ENCODE measurements at regions not wholly inside any gene's neighbourhood (a gene's known extent, or its start where the extent isn't known, plus 50 kb on each side); places are given as distances from the start of the nearest gene placed in this dataset.
A peak's percentile ranks its signal among the peaks of the same experiment; 100 is the strongest.

DNA sequence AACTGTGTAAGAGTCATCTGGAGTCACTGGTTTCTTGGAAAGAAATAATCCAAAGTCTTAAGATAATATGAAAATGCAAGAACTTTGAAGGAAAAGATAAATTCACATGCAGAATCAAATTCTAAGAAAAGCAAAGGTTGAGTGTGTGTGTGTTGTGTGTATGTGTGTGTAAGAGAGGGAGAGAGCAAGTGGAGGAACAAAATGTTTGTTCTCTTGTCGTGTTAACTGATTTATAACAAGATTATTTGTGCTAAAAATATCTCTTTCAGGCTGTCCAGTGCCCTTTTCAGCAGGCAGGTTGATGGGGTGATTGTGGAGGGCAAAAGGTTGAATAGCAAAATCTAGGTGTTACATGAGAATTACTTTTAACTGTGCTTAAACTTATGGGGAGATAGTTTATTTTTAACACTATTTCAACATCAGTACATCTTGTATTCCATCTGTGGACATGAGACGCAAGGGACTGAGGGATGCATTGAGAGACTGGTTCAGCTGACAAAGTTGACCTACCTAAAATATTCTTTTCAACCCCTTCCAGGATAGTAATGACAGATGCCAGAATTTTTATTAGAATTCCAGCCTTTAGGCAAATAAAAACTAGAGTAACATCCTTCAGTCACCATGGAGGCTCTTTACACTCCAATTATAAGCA is 342.4 kb upstream of the CD180 start:
- DNase-seq = no peak

DNA sequence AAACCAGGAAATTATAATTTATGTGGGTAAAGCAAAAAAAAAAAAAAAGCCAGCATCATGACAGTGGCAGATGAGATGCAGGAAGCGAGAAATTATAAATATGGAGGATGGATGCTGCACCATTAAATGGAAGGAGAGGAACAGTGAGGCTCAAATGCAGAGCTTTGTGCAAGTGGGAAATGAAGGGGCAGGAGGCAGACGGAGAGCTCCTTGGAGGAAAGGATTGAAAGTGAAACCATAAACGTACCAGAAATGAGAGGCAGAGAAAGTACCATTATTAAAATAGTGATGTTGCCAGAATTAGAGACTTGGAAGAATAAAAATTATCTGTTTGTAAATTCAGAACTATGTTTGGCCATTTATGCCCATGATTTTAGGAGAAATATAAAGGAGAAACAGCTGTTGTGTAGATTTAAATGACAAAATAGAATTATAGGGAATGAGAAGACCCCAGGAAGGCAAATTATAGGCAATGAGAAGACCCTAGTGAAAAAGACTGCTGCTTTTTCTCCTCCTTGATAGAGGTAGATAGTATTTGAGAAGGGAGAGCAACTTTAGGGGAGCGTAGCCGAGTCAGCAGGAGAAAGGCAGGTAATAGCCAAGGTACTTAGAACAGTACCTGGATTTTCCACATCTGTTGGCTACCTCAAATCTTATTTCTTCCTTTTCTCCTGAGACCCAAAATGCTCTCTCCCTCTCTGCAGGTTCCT is 341.0 kb upstream of the CD180 start:
- DNase-seq = peak; percentile 4

DNA sequence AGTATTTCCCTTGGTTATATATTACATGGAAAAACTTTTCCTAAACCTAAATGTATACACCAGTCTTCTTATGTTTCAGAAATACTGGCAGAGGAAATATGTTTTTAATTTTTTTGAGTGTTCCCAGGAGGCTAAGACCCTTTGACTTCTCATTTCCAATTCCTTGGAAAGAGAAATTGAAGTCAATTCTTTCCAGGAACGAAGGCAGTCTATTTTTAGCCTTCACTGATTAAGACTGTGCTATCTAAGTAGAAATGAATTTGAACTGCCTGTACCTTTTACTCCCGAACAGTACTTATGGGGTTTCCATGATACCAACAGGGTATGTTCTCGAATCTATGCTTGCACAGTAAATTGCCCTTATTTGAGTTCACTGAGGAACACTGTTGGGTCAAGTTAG is 340.3 kb upstream of the CD180 start:
- peak; percentile 3 for DNase-seq

DNA sequence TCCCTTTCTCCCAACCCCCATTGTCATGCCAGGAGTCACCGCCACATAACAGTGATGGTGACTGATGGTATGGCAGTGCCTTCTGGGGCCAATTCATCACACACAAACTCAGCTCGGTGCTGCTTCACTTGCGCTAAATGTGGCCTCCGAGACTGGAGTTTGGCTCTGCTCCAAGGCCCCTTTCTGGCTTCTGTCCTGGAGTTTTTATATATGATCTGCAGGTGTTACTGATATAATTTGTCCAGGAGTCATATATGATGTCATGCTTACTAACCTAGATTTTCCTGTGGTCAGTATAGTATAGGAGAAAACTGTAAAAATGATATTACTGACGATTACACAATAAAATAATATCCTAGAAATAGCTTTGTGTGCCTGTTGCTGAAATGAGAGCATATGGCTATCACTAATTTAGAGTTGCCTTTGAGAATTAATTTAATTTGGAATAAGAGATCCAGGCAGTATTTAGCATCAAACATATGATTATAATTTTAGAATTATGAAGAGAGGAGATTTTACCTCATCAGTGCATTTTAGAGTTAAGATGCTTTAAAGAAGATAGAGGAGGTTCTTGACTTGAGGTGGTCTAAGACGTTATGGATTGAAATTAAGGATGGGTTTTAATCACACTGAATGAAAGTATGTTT is 334.1 kb upstream of the CD180 start:
- DNase-seq = no peak

DNA sequence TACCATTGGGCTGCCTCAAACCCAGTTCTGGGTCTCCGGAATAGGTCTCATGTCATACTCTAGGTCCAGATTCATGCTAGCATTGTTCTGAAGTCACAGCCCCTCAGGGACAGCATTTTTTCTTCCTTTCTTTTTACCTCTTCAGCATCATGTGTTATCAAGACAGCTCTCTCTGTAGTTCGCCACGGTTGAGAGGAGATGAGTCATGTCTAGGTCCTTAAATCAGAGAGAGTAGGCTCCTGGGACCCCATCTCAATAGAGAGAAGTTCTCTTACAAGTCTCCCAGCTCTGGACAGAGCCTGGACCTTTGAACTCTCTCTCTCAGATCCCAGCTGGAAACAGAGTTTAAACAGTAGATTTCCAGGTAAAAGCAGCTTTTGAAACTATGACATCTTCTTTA is 332.4 kb upstream of the CD180 start:
- no peak for DNase-seq

DNA sequence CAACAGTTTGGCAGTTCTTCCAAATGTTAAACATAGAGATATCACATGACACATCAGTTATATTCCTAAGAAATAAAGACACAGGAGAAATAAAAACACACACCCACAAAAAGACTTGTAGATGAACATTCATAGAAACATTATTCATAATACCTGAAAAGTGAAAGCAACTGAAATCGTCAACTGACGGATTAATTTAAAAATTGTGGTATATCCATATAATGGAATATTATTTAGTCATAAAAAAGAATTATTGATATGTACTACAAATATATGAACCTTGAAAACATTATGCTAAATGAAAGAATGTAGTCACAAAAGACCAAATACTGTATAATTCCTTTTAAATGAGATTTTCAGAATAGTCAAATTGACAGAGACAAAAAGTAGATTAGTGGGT is 330.2 kb upstream of the CD180 start:
- no peak for DNase-seq

DNA sequence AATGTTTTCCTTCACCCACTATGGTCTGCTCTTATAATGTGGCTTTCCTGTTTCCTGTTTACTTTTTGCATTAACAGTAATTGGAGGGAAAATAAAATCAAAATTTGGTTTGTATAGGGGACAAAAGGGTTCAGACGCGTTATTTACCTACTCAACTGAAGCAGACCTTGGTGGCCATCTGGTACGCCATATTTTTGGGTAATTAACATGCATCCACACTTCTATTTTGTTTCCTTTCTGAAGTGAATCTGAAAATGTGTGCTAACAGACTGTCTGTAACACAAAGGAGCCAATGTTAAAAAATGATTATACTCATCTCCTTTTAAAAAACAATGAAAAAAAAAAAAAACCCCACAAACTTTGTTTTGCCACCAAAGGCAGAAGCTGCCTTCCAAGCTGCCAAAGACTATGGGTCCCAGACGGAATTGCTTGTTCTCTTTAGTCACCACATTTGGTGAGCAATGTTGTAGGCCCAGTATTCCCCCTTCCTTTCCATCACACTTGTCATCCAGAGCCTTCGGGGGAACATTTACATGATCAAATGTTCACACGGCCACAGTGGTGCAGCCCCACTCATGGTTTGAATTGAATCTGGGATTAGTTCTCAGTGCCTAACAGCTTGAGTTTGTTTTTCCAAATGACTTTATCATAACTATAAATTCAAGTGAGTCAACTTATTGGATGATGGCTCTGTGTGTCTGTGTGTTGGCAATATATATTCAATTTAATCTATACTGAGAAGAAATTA is 323.7 kb upstream of the CD180 start:
- no peak for DNase-seq

DNA sequence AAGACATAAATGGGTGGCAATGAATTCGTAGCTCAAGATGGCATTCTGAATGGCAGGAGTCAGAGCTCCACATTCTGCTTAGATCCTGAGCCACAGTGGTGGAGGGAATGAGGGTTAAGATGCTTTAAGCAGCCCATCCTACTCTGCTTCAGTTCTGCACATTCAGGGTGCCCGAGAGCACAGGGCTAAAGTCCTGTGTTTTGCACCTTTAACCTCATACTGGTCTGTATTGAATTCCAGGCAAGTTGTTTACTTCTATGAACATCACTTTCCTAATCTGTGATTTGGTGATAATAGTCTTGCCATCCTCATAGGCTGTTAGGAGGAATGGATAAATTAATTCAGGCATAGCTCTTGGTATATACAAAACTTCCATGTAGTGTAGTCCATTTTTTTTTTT is 321.6 kb upstream of the CD180 start:
- DNase-seq = no peak

DNA sequence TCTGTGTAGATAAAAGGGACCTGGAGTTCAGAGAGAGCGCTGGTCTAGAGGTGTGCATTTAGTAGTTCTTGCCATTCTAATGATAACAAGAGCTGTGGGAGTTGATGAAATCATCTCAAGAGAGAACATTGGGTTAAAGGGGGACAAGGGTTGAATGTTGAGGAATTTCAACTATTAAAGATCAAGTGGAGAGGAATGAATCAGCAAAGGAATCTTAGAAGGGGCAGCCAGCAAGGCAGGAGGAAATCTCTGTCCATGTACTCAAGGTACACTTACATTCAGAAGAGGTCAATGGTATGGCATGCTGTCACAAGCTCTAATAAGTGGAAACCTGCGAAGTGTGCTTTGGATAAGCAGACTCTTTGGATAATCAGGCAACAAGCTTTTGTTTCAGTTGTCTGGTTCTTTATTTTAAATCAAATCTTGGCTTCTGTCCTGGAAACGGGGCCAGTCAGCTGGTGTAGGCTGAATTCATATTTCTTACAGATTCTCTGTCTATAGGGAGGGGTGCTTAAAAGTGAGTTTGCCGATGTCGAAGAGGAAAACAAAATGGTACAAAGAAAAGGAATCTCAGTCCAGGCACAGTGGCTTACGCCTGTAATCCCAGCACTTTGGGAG is 320.5 kb upstream of the CD180 start:
- DNase-seq = no peak

DNA sequence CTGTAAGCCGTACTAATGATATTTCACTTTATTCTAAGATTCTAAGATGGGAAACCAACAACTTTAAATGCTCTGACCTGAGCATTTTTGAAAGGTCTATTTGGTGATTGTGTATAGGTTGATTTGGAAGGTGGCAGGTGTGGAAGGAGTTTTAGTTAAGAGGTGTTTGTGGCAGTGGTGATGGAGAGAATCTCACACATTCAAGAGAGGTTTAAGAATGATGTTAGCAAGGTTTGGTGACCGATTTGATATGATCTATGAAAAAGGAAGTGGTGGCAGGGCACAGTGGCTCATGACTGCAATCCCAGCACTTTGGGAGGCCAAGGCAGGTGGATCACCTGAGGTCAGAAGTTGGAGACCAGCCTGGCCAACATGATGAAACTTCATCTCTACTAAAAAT is 319.2 kb upstream of the CD180 start:
- no peak for DNase-seq

DNA sequence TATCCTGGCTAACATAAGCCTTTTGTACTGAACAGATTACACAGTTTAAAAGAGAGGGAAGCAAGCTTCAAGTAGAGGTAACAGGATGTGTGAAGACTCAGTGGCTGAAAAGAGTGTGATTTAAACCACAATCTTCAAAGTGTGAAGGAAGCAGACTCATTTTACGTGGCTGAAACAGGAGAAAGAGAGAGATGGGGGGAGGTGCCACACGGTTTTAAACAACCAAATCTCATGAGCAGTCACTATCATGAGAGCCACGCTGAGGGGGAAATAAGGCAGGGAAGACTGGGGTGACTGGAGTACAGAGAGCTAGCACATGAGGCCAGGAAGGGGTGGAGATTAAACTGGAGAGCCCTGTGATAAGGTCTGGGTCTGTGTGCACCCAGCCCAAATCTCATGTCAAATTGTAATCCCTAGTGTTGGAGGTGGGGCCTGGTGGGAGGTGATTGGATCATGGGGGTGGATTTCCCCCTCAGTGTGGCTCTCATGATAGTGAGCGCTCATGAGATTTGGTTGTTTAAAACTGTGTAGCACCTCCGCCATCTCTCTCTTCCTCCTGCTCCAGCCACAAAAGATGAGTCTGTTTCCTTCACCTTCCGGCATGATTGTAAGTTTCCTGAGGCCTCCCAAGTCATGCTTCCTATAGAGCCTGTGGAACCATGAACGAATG is 318.6 kb upstream of the CD180 start:
- DNase-seq = no peak

DNA sequence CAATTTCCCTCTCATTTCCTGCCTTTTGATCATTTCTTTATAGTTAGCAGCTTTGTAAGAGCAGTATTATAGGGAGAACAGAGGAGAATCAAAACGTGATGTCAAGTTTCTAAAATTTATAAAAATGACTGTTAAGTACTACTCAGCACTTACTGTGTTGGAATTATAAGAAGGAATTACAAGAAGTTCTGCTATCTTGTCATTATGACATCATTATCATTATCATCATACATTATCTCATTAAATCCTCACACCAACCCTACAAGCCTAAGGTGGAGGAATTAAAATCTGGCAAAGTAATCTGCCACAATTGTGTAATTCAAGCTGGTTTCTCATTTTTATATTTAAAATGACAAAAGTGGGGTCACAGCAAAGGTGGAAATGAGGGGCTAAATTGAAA is 316.2 kb upstream of the CD180 start:
- no peak for DNase-seq

DNA sequence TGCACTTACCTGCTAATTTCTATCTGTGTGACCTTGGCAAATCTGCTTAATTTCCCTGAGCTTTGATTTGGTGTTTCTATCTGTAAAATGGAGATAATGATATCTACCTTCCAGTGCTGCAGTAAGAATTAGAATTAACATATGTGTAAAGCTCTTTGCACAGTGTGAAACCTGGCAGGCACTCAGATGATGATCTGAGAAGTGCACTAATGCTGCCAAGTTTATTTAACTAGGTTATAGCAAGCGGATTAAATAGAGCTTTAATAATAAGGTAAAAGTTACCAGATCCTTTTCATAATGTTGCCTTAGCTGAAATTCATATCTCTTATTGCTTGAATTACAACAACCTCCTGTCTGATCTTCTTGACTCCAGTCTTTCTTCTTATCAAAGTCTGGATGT is 315.3 kb upstream of the CD180 start:
- no peak for DNase-seq

DNA sequence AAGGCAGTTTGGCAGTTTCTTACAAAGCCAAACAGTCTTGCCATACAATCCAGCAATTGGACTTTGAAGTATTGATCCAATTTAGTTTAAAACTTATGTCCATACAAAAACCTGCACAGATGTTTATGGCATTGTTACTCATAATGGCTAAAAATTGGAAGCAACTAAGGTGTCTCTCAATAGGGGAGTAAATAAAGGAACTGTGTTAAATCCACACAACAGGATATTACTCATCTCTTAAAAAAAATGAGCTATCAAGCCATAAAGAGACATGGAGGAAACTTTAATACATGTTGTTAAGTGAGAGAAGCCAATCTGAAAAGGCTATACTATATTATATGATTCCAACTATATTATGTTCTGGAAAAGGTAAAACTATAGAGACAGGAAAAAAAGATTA is 313.6 kb upstream of the CD180 start:
- no peak for DNase-seq

DNA sequence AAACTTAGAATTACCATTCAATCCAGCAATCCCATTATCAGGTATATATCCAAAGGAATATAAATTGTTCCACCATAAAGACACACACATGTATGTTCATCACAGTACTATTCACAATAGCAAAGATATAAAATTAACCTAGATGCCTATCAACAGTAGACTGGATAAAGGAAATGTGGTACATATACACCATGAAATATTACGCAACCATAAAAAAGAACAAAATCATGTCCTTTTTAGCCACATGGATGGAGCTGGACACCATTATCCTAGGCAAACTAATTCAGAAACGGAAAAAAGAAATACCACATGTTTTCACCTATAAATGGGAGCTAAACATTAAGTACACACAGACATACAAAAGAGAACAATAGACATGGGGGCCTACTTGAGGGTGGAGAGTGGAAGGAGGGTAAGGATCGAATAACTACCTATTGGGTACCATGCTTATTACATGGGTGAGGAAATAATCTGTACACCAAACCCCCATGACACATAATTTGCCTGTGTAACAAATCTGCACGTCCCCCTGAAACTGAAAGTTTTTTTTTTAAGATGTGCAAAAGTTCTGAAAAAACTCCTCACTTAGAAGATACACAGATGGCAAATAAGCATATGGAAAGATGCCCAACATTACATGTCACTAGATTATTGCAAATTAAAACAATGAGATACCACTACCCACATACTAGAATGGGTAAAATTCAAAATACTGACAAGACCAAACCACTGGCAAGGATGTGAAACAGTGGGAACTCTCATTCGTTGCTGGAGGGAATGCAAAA is 313.0 kb upstream of the CD180 start:
- DNase-seq = no peak

DNA sequence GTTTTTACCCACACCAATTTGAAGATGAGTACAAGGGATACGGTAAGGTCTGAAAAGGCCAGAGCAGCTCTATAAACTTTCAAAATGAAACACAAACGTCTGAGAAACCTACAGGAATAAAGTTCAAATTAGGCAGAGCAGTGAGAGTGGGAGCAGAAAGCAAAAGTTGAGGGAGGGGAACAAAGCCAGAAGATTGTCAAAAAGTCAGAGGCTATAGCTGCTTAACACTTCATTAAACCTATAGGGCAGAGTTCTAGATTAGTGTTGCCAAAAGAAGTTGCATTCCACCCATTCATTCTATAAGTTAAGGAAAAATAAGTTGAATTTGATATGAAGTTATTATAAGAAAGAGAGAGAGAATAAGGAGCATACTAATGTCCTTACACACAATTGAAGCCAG is 309.6 kb upstream of the CD180 start:
- no peak for DNase-seq

DNA sequence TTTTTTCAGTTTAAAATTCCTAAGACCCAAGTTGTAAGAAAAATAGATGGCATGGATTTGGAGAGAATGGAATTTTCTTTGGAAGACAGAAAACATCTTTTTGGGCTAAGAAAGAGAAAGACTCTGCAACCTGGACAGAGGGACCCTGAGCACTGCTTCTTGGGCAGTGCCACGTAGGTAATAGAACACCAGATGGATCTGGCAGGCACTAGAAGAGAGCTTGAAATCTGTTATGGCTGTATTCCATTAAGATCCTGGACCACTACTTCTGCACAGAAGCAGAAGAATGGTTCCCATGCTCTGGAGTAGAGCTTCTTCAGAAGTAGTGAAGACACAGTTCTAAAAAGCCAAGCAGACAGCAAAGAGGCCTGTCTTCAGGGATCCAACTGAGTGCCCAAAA is 306.4 kb upstream of the CD180 start:
- DNase-seq = no peak

DNA sequence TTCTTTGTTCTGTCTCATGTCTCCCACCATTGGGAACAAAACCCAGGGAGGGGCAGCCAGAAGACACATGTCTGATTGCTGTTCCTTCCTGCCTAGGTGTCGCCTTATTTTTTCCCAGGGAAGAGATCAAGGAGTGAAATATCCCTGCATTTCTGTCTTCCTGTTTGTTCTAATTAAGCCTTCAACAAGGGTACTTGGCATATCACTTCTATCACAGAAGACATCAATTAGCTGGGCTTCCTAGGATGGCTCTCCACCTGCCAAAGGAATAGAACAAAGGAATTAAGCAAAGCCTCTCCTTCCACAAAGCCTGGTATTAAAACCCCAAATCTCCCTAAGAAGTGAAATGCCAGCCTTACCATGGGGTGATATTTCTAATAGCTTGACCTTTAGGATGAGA is 299.5 kb upstream of the CD180 start:
- DNase-seq = no peak

DNA sequence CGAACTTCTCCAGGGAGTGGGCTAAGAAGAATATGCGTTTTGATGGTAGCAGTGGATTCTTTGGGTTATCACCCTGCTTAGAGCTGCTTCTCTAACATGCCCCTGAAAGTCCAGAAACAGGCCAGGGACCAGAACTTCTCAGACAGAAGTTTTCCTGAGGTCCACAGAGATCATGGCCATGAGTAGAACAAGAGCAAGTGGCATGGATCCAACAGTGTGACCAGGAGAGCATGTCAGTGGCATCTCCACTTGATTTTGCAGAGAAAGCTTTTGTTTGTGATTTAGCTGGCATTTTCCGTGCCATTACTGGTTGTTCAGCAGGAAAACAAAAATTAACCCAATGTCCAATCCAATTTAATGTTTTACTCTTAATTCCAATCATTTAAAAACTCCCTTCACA is 298.5 kb upstream of the CD180 start:
- DNase-seq = no peak

DNA sequence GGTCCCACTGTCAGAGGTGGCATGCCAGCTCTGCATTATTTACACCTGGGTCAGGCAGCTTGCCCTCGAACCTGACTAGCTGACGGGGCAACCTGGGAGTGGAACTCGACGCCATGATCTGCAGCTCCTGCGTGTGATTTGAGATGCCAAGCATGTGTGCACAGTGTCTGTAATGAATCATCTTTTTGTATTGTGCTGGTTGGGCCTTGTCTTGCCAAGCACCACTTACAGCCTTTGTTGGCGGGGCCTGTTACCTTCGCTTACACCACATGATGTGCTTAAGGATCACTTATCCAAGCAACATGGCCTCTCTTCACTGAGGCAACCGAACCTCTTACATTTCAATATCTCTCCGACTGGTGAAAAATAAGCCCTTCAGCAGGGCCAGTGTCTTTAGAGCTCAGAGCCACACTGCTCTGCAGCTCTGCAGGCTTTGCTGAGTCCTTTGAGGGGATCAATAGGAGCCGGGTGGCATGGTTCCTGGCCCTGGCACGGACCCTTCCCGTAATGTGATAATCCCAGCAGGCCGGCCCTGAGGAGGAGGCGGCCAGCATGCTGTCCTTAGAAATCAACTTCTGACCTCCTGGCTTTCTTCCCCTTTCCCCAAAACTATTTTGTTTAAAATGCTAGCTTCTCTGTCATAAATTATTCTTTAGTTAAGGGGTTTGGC is 297.7 kb upstream of the CD180 start:
- DNase-seq = no peak

DNA sequence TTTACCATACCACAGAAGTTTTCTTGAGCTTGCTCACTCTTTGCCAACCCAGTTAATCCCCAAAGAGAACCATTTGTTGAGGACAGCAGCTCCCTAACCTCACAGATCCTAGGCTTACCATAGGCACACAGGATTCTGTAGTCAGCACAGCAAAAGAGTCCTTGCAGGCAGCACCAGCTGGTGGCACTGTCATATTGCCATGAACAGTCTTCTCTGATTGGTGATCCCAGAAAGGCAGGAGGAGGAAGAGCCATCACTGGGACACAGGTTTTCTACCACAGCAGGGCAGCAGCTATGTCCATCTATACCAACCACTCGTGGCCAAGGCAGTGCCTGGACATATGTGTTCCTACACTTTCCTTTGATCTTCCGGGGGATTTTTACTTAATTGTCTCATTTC is 297.1 kb upstream of the CD180 start:
- no peak for DNase-seq

Data from NCI-H2227 treated with DMSO at 0.1 percent for 48 hours (cell line).